ENCODE measurements at regions not wholly inside any gene's neighbourhood (a gene's known extent, or its start where the extent isn't known, plus 50 kb on each side); places are given as distances from the start of the nearest gene placed in this dataset.

GRCh38 chrX:144722307-144722706, 525.0 kb upstream of the SPANXN1 start:
- peaks cover 66 to 68% of the 10 kb centered on the region in 2 experiments for H3K9me3 Mint-ChIP-seq
- TF ChIP-seq CTCF (conservative IDR thresholded peaks at IDR 0.05) = peak; percentile 64
- Histone ChIP-seq H4K91ac (ENCODE audit: insufficient read length, low read depth, low read length) (no peak overlapping the region), H3K27me3 (ENCODE audit: insufficient read depth, low read length) (no peaks in the 10 kb centered on the region), H3K4me2 (ENCODE audit: insufficient read depth, insufficient read length, low read length) (no peak overlapping the region), H2AFZ (ENCODE audit: low read length) (no peak overlapping the region), H3K27ac (ENCODE audit: insufficient read length, low read depth, low read length) (no peak overlapping the region), H2AK5ac (ENCODE audit: insufficient read length, low read length) (no peak overlapping the region), H2BK15ac (ENCODE audit: low read depth, low read length) (no peak overlapping the region), H2BK20ac (ENCODE audit: low read depth, low read length, poor library complexity, severe bottlenecking) (no peak overlapping the region), H3K23me2 (ENCODE audit: insufficient read length, low read depth, low read length, poor library complexity, severe bottlenecking) (no peaks in the 10 kb centered on the region), H3K79me1 (ENCODE audit: insufficient read depth, low read depth, low read length, poor library complexity, severe bottlenecking) (no peaks in the 10 kb centered on the region), H3K4me1 (ENCODE audit: insufficient read depth, low read length) (no peaks in the 10 kb centered on the region), H2BK120ac (ENCODE audit: low read depth, low read length, poor library complexity, severe bottlenecking) (no peak overlapping the region), H4K20me1 (ENCODE audit: control insufficient read depth, insufficient read depth, insufficient read length) (no peaks in the 10 kb centered on the region), H3T11ph (ENCODE audit: low read length) (no peak overlapping the region), H3K9ac (ENCODE audit: extremely low read depth, insufficient read length, low read length) (no peak overlapping the region), H3K56ac (ENCODE audit: insufficient read length, low read depth, low read length) (no peak overlapping the region), H3K14ac (ENCODE audit: insufficient read depth, low read length) (no peak overlapping the region), H2BK12ac (ENCODE audit: insufficient read length, low read depth, low read length) (no peak overlapping the region), H3K79me2 (ENCODE audit: insufficient read depth, low read length) (no peaks in the 10 kb centered on the region), H4K5ac (ENCODE audit: insufficient read length, low read depth, low read length) (no peak overlapping the region), H3K4ac (ENCODE audit: low read depth, low read length) (no peak overlapping the region), H3K9me3 (ENCODE audit: control insufficient read depth, low read depth, low read length) (peaks cover 36% of the 10 kb centered on the region), H3K18ac (ENCODE audit: insufficient read length, low read depth, low read length) (no peak overlapping the region), H4K8ac (replicated peaks; ENCODE audit: insufficient read length, low read depth, low read length) (no peak overlapping the region), H3K23ac (ENCODE audit: insufficient read length, low read depth, low read length) (no peak overlapping the region), H2BK5ac (ENCODE audit: insufficient read length, low read length) (no peak overlapping the region)
- no peak overlapping the region; a peak in 1 of 7 replicates for H3K27ac Mint-ChIP-seq
- H3K4me3 Mint-ChIP-seq = no peak overlapping the region
- WGBS (ENCODE audit: extremely low coverage, insufficient read length, low lambda C conversion rate) = no CpG with 5 or more reads among the region's 6 CpGs
- no peaks in the 10 kb centered on the region for H3K27me3 Mint-ChIP-seq (ENCODE audit: low read depth)
- DNase-seq = peak; percentile 44
- H3K36me3 Mint-ChIP-seq (ENCODE audit: insufficient read depth in 1 of 3, low read depth in 3 of 3) = peaks cover 4 to 6% (median 5%) of the 10 kb centered on the region in 3 experiments; a peak in 4 of 7 replicates
- H3K4me1 Mint-ChIP-seq = peaks cover 3 to 4% of the 10 kb centered on the region in 2 experiments; a peak in 3 of 4 replicates

Measured in H9 (cell line).